NB4 (cell line): ENCODE measurements at regions not wholly inside any gene's neighbourhood (a gene's known extent, or its start where the extent isn't known, plus 50 kb on each side); places are given as distances from the start of the nearest gene placed in this dataset.

Experiments
- MYC ChIP-seq: IDR thresholded peaks from 2 replicates; pipeline ENCODE4 v1.6.1; 2011; ENCODE audit warnings: low read depth, low read length
- POLR2A ChIP-seq: IDR thresholded peaks from 2 replicates; pipeline ENCODE4 v1.6.1; 2011; ENCODE audit warnings: mild to moderate bottlenecking; ENCODE audit not compliant: insufficient read length; ENCODE audit errors: extremely low read depth
- TF ChIP-seq, protein P1 (sequence below): IDR thresholded peaks from 2 replicates; pipeline ENCODE4 v1.6.1; 2011; ENCODE audit warnings: low read depth, low read length
- TF ChIP-seq, protein P2 (sequence below): IDR thresholded peaks from one replicate; pipeline ENCODE4 v1.5.1; 2012; ENCODE audit warnings: low read depth, low read length

GRCh38 chr5:53416144-53416738 lies 64.2 kb upstream of the FST start:
- TF ChIP-seq, protein P1, sequence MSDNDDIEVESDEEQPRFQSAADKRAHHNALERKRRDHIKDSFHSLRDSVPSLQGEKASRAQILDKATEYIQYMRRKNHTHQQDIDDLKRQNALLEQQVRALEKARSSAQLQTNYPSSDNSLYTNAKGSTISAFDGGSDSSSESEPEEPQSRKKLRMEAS: no peak
- TF ChIP-seq, protein P2, sequence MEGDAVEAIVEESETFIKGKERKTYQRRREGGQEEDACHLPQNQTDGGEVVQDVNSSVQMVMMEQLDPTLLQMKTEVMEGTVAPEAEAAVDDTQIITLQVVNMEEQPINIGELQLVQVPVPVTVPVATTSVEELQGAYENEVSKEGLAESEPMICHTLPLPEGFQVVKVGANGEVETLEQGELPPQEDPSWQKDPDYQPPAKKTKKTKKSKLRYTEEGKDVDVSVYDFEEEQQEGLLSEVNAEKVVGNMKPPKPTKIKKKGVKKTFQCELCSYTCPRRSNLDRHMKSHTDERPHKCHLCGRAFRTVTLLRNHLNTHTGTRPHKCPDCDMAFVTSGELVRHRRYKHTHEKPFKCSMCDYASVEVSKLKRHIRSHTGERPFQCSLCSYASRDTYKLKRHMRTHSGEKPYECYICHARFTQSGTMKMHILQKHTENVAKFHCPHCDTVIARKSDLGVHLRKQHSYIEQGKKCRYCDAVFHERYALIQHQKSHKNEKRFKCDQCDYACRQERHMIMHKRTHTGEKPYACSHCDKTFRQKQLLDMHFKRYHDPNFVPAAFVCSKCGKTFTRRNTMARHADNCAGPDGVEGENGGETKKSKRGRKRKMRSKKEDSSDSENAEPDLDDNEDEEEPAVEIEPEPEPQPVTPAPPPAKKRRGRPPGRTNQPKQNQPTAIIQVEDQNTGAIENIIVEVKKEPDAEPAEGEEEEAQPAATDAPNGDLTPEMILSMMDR: no peak
- no peak for TF ChIP-seq POLR2A
- TF ChIP-seq MYC: no peak
